ENCODE measurements at regions not wholly inside any gene's neighbourhood (a gene's known extent, or its start where the extent isn't known, plus 50 kb on each side); places are given as distances from the start of the nearest gene placed in this dataset.

GRCh38 chr4:1506956-1507721 lies 100.9 kb upstream of the NKX1-1 start:
- Mint-ChIP-seq H3K27me3 (ENCODE audit: unreplicated experiment) (peaks cover 2% of the 10 kb centered on the region), H3K4me1 (ENCODE audit: low read depth, unreplicated experiment) (peaks cover 5% of the 10 kb centered on the region), H3K36me3 (ENCODE audit: unreplicated experiment) (no peaks in the 10 kb centered on the region), H3K27ac (ENCODE audit: unreplicated experiment) (no peak overlapping the region), H3K9me3 (ENCODE audit: unreplicated experiment) (peaks cover 5% of the 10 kb centered on the region), H3K4me3 (ENCODE audit: unreplicated experiment) (no peak overlapping the region)
- DNase-seq = no peak
- TF ChIP-seq CTCF (IDR thresholded peaks at IDR 0.05; ENCODE audit: partially characterized antibody, unreplicated experiment) = no peak

- H3K27ac Mint-ChIP-seq (ENCODE audit: unreplicated experiment) = no peak overlapping the region
- peaks cover 2% of the 10 kb centered on the region for H3K27me3 Mint-ChIP-seq (ENCODE audit: unreplicated experiment)
- DNase-seq = no peak
- peaks cover 5% of the 10 kb centered on the region for H3K9me3 Mint-ChIP-seq (ENCODE audit: unreplicated experiment)
- no peak for TF ChIP-seq CTCF (IDR thresholded peaks at IDR 0.05; ENCODE audit: partially characterized antibody, unreplicated experiment)
- no peak overlapping the region for H3K4me3 Mint-ChIP-seq (ENCODE audit: unreplicated experiment)
- H3K4me1 Mint-ChIP-seq (ENCODE audit: low read depth, unreplicated experiment) = peaks cover 5% of the 10 kb centered on the region
- H3K36me3 Mint-ChIP-seq (ENCODE audit: unreplicated experiment) = no peaks in the 10 kb centered on the region
Observed at GRCh38 chr4:1505511-1506460, 99.5 kb upstream of the NKX1-1 start.

DNA sequence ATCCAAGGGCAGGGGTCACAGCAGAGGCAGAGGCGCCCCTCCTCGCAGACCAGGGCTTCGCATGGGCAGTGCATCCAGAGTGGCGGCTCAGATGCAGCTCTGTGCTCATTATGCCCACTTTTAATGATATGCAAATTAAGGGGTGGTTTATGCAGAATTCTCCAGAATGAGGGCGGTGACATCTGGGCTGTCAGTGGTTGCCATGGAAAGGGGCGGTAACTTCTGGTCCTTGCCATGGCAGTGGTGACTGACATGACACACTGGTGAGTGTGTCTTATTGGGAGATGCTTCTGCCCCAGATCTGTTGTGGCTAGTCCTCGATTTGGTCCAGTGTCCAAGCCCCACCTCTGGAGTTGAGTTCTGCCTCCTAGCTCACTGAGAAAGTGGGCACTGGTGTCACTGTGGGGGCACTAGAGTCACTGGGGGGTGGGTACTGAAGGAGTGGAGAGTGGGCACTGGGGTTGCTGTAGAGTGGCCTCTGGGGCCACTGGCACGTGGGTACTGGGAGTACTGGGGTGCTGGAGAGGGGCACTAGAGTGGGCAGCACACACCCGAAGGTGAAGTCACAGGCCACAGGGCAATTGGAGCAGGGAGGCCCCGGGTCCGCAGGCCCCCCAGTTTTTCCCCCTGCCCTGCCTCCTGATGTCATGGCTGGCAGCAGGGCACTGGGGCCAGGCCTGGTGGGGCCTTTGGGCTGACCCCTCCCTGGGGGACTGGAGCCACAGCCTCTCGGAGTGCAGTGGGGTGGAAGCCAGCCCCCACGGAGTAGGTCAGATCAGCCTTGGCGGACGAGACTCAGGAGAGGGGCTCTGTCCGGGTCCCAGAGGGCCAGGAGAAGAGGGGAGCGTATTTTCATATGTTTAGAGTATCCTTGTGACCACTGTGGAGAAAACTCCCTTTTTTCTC lies 98.6 kb upstream of the NKX1-1 start:
- TF ChIP-seq CTCF (IDR thresholded peaks at IDR 0.05; ENCODE audit: partially characterized antibody, unreplicated experiment) = no peak
- no peak overlapping the region for H3K4me3 Mint-ChIP-seq (ENCODE audit: unreplicated experiment)
- DNase-seq = no peak
- peaks cover 1% of the 10 kb centered on the region for H3K4me1 Mint-ChIP-seq (ENCODE audit: low read depth, unreplicated experiment)
- peaks cover 2% of the 10 kb centered on the region for H3K27me3 Mint-ChIP-seq (ENCODE audit: unreplicated experiment)
- no peak overlapping the region for H3K27ac Mint-ChIP-seq (ENCODE audit: unreplicated experiment)
- H3K36me3 Mint-ChIP-seq (ENCODE audit: unreplicated experiment) = no peaks in the 10 kb centered on the region
- H3K9me3 Mint-ChIP-seq (ENCODE audit: unreplicated experiment) = peaks cover 2% of the 10 kb centered on the region

- Mint-ChIP-seq H3K27me3 (ENCODE audit: unreplicated experiment) (peaks cover 2% of the 10 kb centered on the region), H3K4me1 (ENCODE audit: low read depth, unreplicated experiment) (no peaks in the 10 kb centered on the region), H3K9me3 (ENCODE audit: unreplicated experiment) (peaks cover 2% of the 10 kb centered on the region), H3K27ac (ENCODE audit: unreplicated experiment) (no peak overlapping the region), H3K36me3 (ENCODE audit: unreplicated experiment) (no peaks in the 10 kb centered on the region), H3K4me3 (ENCODE audit: unreplicated experiment) (no peak overlapping the region)
- no peak for DNase-seq
- TF ChIP-seq CTCF (IDR thresholded peaks at IDR 0.05; ENCODE audit: partially characterized antibody, unreplicated experiment) = no peak
Observed at GRCh38 chr4:1503583-1504471, 97.6 kb upstream of the NKX1-1 start.
